Peyer's patch (tissue), 4 donors: ENCODE measurements at regions not wholly inside any gene's neighbourhood (a gene's known extent, or its start where the extent isn't known, plus 50 kb on each side); places are given as distances from the start of the nearest gene placed in this dataset.

Source experiments
- CTCF ChIP-seq, 6 experiments: fragments of 450-650 bp in 4 of 6; fragments of 200-600 bp in 2 of 6; sonication (generic) in 1 of 6; IDR thresholded peaks; one replicate each; pipeline ENCODE4 v1.5.1; 2017 to 2019; ENCODE audit warnings: antibody characterized with exemption in 6 of 6, mild to moderate bottlenecking in 3 of 6, moderate library complexity in 1 of 6
- POLR2A ChIP-seq, 2 donors: fragments of 450-650 bp; IDR thresholded peaks; one replicate each; pipeline ENCODE4 v1.5.1; 2017; ENCODE audit warnings: antibody characterized with exemption in 2 of 2, mild to moderate bottlenecking in 2 of 2, moderate library complexity in 2 of 2

DNA sequence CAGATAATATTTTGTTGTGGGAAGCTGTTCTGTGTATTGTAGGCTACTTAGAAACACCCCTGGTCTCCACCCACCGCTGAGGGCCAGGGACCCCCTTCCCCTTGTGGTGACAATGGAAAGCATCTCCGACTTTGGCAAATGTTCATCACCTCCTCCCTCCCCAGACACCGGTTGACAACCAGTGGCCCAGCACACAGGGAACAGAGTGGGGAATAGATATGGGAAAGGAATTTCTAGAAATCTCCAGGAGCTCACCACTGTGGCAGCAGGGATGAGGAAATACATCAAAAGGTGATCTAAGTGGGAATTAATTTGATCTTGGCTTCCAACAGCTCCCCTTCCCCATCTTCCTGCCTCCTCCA lies 257.3 kb upstream of the FOXQ1 start:
- TF ChIP-seq CTCF (IDR thresholded peaks at IDR 0.05) (no peak), POLR2A (IDR thresholded peaks at IDR 0.05) (no peak)
